ENCODE measurements at regions not wholly inside any gene's neighbourhood (a gene's known extent, or its start where the extent isn't known, plus 50 kb on each side); places are given as distances from the start of the nearest gene placed in this dataset.

DNA sequence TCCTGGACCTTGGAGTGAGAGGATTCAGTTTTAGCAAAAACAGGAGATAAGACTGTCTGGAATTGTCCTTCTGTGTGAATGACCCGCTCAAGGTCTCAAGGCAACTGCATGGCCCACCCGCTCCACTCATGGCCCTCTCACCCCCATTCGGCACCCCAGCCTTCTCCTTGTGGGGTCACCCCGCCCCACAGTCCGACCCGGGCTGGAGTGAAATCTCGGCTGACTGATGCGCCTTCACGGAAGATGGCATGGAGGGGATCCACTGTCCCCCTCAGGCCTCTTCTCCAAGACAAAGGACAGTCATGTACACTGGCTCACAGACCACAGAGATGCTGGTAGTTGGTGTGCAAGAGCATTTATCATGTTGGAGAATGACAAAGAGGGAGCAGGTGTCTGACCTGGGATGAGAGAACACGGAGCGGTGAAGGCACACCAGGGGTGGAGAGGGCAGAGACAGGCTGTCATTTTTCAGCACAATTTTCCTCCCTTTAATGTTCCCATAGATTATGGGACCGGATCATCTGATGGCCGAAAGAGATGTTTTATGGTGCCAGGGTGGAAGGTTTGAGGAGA, 391.9 kb upstream of the TNRC6C start:
- TF ChIP-seq POLR2A (IDR thresholded peaks at IDR 0.05) (no peak), CTCF (IDR thresholded peaks at IDR 0.05) (no peak), POLR2AphosphoS5 (IDR thresholded peaks at IDR 0.05) (no peak), EP300 (IDR thresholded peaks at IDR 0.05) (no peak)

All from stomach (tissue), 4 donors.